ENCODE measurements at regions not wholly inside any gene's neighbourhood (a gene's known extent, or its start where the extent isn't known, plus 50 kb on each side); places are given as distances from the start of the nearest gene placed in this dataset.
"Not testable (repeated sequence)": the region's sequence is repeated elsewhere in the genome, so short reads cannot be mapped to it uniquely, and the experiment has no call there.

- no peak for DNase-seq
These were observed 304.2 kb downstream of the DNAH5 start for GRCh38 chr5:13640270-13640669.

- no peak for DNase-seq
These were observed 311.8 kb downstream of the DNAH5 start for GRCh38 chr5:13632676-13633075.

- no peak for DNase-seq
These were observed 315.3 kb downstream of the DNAH5 start for GRCh38 chr5:13629218-13629617.

- no peak for DNase-seq
These were observed 316.6 kb downstream of the DNAH5 start for GRCh38 chr5:13627673-13628454.

GRCh38 chr5:13625616-13626198 lies 318.8 kb downstream of the DNAH5 start:
- no peak for DNase-seq

- DNase-seq: no peak
These were observed 320.0 kb downstream of the DNAH5 start for GRCh38 chr5:13624283-13625074.

- DNase-seq: no peak
These were observed 330.9 kb downstream of the DNAH5 start for GRCh38 chr5:13613621-13614020.

- DNase-seq: no peak
These were observed 332.9 kb downstream of the DNAH5 start for GRCh38 chr5:13611604-13612003.

GRCh38 chr5:13609504-13609903 lies 335.0 kb downstream of the DNAH5 start:
- no peak for DNase-seq

GRCh38 chr5:13606051-13606450 lies 338.4 kb downstream of the DNAH5 start:
- no peak for DNase-seq

GRCh38 chr5:13601112-13601511 lies 343.4 kb downstream of the DNAH5 start:
- no peak for DNase-seq

GRCh38 chr5:13595978-13596377 lies 348.5 kb downstream of the DNAH5 start:
- no peak for DNase-seq

GRCh38 chr5:13591621-13592020 lies 352.9 kb downstream of the DNAH5 start:
- no peak for DNase-seq

- no peak for DNase-seq
These were observed 359.2 kb downstream of the DNAH5 start for GRCh38 chr5:13585324-13585723.

GRCh38 chr5:13581914-13582313 lies 362.6 kb downstream of the DNAH5 start:
- DNase-seq: no peak

- DNase-seq: no peak
These were observed 363.4 kb downstream of the DNAH5 start for GRCh38 chr5:13581132-13581531.

GRCh38 chr5:13580058-13580457 lies 364.4 kb downstream of the DNAH5 start:
- DNase-seq: no peak

- not testable (repeated sequence) for DNase-seq
These were observed 365.4 kb downstream of the DNAH5 start for GRCh38 chr5:13579091-13579490.

GRCh38 chr5:13578311-13579039 lies 366.0 kb downstream of the DNAH5 start:
- not testable (repeated sequence) for DNase-seq

GRCh38 chr5:13574574-13574973 lies 369.9 kb downstream of the DNAH5 start:
- no peak for DNase-seq

GRCh38 chr5:13572163-13572562 lies 372.3 kb downstream of the DNAH5 start:
- DNase-seq: no peak

- DNase-seq: no peak
These were observed 375.3 kb downstream of the DNAH5 start for GRCh38 chr5:13569090-13569715.

- no peak for DNase-seq
These were observed 376.7 kb downstream of the DNAH5 start for GRCh38 chr5:13567819-13568218.
